HG03469 (cell line): ENCODE measurements at regions not wholly inside any gene's neighbourhood (a gene's known extent, or its start where the extent isn't known, plus 50 kb on each side); places are given as distances from the start of the nearest gene placed in this dataset.

ENCODE experiments used
- ATAC-seq: cut with Tn5 transposase; IDR thresholded peaks from one replicate; pipeline ENCODE4 v1.9.1; 2021; ENCODE audit warnings: mild to moderate bottlenecking, moderate library complexity, moderate number of reproducible peaks; ENCODE audit not compliant: unreplicated experiment

- ATAC-seq: no peak
Observed at GRCh38 chr19:30169196-30169900, 202.8 kb upstream of the ZNF536 start.

- ATAC-seq: no peak
Observed at GRCh38 chr19:30170081-30170480, 202.1 kb upstream of the ZNF536 start.

DNA sequence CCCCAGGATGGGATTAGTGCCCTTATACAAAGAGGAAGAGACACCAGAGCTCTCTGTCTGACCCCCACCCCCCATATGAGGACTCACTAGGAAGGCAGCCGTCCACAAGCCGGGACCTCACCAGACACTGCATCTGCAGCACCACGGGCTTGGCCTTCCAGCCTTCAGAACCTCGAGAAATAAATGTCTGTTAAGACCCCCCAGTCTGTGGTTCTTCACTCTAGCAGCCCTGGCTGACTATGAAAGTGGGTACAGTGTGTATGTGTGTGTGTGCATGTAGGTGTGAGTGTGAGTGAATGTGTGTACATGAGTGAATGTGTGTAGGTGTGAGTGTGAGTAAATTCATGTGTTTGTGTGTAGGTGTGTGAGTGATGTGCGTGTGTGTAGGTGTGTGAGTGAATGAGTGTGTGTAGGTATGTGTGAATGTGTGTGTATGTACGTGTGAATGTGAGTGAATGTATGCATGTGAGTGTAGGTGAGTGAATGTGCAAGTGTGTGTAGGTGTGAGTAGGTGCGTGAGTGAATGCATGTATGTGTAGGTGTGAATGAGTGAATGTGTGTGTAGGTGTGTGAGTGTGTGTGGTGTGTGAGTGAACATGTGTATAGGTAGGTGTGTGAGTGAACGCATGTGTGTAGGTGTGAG is 201.6 kb upstream of the ZNF536 start:
- ATAC-seq: no peak

DNA sequence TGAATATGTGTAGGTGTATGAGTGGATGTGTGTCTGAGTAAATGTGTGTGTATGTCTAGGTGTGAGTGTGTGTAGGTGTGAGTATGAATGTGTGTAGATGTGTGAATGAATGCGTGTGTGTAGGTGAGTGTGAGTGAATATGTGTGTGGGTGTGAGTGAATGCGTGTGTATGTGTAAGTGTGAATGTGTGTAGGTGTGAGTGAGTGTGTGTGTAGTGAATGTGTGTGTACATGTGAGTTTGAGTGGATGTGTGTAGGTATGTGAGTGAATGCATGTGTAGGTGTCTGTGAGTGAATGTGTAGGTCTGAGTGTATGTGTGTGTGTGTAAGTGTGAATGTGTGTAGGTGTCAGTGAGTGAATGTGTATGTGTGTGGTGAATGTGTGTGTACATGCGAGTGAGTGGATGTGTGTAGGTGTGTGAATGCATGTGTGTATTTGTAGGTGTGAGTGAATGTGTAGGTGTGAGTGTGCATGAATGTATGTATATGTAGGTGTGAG is 201.0 kb upstream of the ZNF536 start:
- ATAC-seq: no peak

- no peak for ATAC-seq
Observed at GRCh38 chr19:30171795-30172612, 200.2 kb upstream of the ZNF536 start.

GRCh38 chr19:30172613-30173242 is 199.5 kb upstream of the ZNF536 start:
- ATAC-seq: no peak

GRCh38 chr19:30173593-30174356 is 198.4 kb upstream of the ZNF536 start:
- no peak for ATAC-seq

- ATAC-seq: no peak
Observed at GRCh38 chr19:30174357-30174645, 197.9 kb upstream of the ZNF536 start.

- no peak for ATAC-seq
Observed at GRCh38 chr19:30174791-30175190, 197.4 kb upstream of the ZNF536 start.

DNA sequence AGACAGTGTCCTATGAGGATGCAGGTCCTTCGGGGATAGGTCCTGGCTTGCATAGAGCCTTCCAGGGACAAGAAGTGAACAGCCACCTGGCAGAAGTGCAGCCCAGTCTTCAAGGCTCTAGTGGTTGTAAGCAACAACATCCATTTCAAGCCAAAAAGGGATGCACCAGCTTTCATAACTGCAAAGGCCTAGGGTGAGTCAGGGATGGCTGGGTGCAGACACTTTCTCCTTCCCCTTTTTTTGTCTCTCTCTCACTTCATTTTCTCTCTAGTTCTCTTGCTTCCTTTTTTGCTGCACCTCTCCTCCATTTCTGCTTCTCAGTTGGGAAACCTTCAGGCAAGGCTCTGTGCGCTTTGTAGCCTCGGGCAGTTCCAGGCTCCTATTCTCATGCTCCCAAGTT is 196.2 kb upstream of the ZNF536 start:
- ATAC-seq: no peak

DNA sequence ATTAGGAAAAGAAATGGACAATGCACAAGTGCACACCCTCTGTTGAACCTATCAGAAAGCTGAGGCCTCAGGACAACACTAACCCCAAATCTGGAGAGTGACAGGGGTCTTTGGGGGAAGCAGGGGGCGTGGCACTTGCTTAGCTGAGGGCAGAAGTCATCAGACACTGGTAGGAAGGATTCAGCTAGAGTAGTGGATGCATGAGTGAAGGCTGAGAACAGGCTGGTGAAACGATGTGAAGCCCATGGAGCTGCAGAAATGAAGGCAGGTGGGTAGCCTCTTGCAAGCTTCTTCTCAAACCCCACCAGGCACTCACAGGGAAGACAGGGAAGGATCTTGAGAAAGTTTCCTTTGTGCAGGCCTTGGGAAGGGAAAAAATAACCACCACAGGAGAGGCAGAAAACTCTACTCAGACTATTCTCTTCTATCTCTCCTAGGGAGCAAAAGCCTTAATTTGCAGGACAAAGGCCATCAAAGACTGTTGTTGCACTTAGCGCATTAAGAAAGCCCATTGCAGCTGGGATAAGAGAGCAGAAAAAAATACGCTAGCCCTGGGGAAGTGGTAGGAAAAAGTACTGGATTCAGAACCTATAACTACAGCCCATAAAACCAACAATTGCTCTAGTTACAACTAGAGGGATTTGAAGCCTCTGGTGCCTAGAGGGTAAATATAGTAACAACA is 193.3 kb upstream of the ZNF536 start:
- no peak for ATAC-seq

DNA sequence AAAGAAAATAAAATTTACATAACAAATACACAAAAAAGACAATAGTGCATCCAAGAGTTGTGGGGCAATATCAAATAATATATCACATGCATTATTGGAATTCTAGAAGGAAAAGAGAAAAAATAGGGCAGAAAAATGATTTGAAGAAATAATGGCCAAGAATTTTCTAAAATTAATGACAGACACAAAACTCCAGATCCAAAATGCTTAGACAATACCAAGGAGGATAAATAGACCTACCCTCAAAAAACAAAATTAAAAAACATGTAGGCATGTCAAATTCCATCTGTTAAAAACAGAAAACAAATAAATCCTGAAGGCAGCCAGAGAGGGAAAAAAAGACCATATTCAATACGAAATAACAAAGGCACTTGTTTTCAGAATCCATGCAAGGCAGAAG is 191.5 kb upstream of the ZNF536 start:
- ATAC-seq: no peak

DNA sequence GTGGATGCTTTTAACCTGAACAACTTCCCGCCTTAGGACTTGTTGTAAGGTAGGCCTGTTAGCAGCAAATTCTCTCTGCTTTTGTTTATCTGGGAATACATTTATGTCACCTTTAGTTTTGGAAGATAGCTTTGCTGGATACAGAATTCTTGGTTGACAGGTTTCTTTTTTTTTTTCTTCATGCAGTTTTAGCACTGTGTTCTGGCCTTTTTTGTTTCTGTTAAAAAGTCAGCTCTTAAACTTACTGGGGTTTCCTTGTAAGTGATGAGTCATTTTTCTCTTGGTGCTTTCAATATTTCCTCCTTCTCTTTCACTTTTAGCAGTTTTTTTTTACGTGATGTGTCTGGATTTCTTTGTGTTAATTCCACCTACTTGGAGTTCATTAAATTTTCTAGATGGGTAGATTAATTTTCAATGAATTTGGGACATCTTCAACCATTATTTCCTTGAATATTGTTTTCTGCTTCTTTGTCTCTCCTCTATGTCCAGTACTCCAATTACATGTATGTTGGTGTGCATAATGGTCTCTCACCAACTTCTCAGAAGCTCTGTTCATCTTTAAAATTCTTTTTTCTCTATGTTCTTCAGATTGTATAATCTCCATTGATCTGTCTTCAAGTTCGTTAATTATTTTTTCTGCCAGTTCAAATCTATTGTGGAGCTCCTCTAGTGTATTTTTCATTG is 188.2 kb upstream of the ZNF536 start:
- no peak for ATAC-seq

GRCh38 chr19:30202060-30202600 is 170.1 kb upstream of the ZNF536 start:
- ATAC-seq: no peak

GRCh38 chr19:30204721-30205120 is 167.5 kb upstream of the ZNF536 start:
- no peak for ATAC-seq

GRCh38 chr19:30206187-30206586 is 166.0 kb upstream of the ZNF536 start:
- ATAC-seq: no peak

DNA sequence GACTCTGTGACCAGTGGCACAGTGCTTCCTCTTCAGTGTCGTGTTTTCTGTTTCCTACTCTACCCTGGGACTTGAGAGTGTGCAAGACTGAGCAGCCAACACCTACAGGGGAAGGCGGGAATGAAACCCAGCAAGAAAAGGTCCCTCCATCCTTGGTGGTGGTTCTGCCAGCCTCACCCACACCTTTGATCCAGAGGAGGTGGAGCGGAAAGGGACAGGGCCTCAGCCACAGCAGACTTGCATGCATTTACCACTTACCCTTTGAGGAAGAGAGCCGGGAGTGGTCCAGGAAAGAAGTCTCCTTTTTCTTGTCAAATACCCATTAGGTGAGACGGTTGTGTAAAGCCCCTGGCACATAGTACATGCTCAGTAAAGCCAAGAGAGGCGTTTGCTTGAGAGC is 164.8 kb upstream of the ZNF536 start:
- ATAC-seq: no peak

DNA sequence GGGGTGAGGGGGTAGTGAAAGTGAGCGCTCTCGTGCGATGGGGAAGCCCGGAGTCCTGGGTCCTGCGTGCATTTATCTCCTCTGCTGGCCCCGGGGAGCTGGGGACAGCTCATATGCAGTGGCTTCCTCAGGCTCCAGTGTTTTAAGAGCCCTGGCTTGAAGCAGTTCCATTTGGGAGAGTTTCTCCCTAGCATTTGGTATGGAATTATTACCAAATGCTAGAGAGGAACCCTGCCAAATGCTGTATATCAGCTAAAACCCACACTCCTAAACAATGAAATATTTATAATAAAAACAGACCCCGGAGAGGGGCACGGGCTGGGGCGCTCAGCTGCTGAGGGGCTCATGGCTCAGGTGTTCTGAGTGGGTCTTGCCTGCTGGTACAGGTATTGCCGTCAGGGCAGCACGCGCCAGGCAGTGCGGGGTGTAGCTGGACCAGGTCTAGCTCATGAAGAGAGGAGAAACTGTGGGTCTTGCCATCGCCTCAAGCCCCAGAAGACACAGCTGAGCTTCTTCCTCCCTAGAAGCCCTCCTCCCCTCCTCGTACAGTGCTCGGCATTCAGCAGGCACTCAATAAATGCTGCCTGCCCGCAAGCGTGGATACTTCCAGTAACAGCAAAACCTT is 163.6 kb upstream of the ZNF536 start:
- ATAC-seq: no peak
